ENCODE measurements at regions not wholly inside any gene's neighbourhood (a gene's known extent, or its start where the extent isn't known, plus 50 kb on each side); places are given as distances from the start of the nearest gene placed in this dataset.

GRCh38 chr2:186108470-186108869 lies 369.9 kb downstream of the FSIP2 start:
- Mint-ChIP-seq H3K9me3 (peaks cover 11% of the 10 kb centered on the region), H3K27me3 (no peaks in the 10 kb centered on the region), H3K4me3 (no peak overlapping the region), H3K4me1 (no peaks in the 10 kb centered on the region), H3K36me3 (ENCODE audit: low read depth) (peaks cover under 1% of the 10 kb centered on the region), H3K27ac (no peak overlapping the region)
- ATAC-seq (ENCODE audit: low read depth): no peak
- intact Hi-C loops (cut with micrococcal nuclease): no loop called here
- no peak for TF ChIP-seq CTCF (IDR thresholded peaks at IDR 0.05)
- ChIA-PET CTCF (no interaction called here), POLR2A (no interaction called here)
- DNase-seq: no peak

- Mint-ChIP-seq H3K4me1 (no peaks in the 10 kb centered on the region), H3K27me3 (no peaks in the 10 kb centered on the region), H3K36me3 (ENCODE audit: low read depth) (peaks cover 22% of the 10 kb centered on the region), H3K27ac (no peak overlapping the region), H3K9me3 (peaks cover 24% of the 10 kb centered on the region), H3K4me3 (no peak overlapping the region)
- ChIA-PET CTCF (no interaction called here), POLR2A (no interaction called here)
- TF ChIP-seq CTCF (IDR thresholded peaks at IDR 0.05): no peak
- intact Hi-C loops (cut with micrococcal nuclease): no loop called here
- DNase-seq (no peak), ATAC-seq (ENCODE audit: low read depth) (no peak)
These were observed 372.8 kb upstream of the ZC3H15 start for GRCh38 chr2:186113284-186113683.

- Mint-ChIP-seq H3K36me3 (ENCODE audit: low read depth) (no peaks in the 10 kb centered on the region), H3K27me3 (no peaks in the 10 kb centered on the region), H3K27ac (no peak overlapping the region), H3K4me1 (no peaks in the 10 kb centered on the region), H3K9me3 (peaks cover 3% of the 10 kb centered on the region), H3K4me3 (no peak overlapping the region)
- ATAC-seq (ENCODE audit: low read depth): no peak
- no peak for DNase-seq
- intact Hi-C loops (cut with micrococcal nuclease): no loop called here
- ChIA-PET POLR2A (no interaction called here), CTCF (no interaction called here)
- TF ChIP-seq CTCF (IDR thresholded peaks at IDR 0.05): no peak
These were observed 360.9 kb upstream of the ZC3H15 start for GRCh38 chr2:186125156-186125555.

- TF ChIP-seq CTCF (IDR thresholded peaks at IDR 0.05): no peak
- ChIA-PET POLR2A (no interaction called here), CTCF (no interaction called here)
- Mint-ChIP-seq H3K4me3 (no peak overlapping the region), H3K4me1 (no peaks in the 10 kb centered on the region), H3K27ac (no peak overlapping the region), H3K9me3 (peaks cover 3% of the 10 kb centered on the region), H3K36me3 (ENCODE audit: low read depth) (no peaks in the 10 kb centered on the region), H3K27me3 (no peaks in the 10 kb centered on the region)
- intact Hi-C loops (cut with micrococcal nuclease): no loop called here
- DNase-seq: no peak
- ATAC-seq (ENCODE audit: low read depth): no peak
These were observed 360.4 kb upstream of the ZC3H15 start for GRCh38 chr2:186125625-186126024.

GRCh38 chr2:186126181-186126580 lies 359.9 kb upstream of the ZC3H15 start:
- Mint-ChIP-seq H3K4me1 (no peaks in the 10 kb centered on the region), H3K27me3 (no peaks in the 10 kb centered on the region), H3K27ac (no peak overlapping the region), H3K36me3 (ENCODE audit: low read depth) (no peaks in the 10 kb centered on the region), H3K4me3 (no peak overlapping the region), H3K9me3 (peaks cover 3% of the 10 kb centered on the region)
- POLR2A ChIA-PET: no interaction called here
- CTCF ChIA-PET: no interaction called here
- ATAC-seq (ENCODE audit: low read depth) (no peak), DNase-seq (no peak)
- intact Hi-C loops (cut with micrococcal nuclease): no loop called here
- no peak for TF ChIP-seq CTCF (IDR thresholded peaks at IDR 0.05)
